ENCODE measurements at regions not wholly inside any gene's neighbourhood (a gene's known extent, or its start where the extent isn't known, plus 50 kb on each side); places are given as distances from the start of the nearest gene placed in this dataset.

DNA sequence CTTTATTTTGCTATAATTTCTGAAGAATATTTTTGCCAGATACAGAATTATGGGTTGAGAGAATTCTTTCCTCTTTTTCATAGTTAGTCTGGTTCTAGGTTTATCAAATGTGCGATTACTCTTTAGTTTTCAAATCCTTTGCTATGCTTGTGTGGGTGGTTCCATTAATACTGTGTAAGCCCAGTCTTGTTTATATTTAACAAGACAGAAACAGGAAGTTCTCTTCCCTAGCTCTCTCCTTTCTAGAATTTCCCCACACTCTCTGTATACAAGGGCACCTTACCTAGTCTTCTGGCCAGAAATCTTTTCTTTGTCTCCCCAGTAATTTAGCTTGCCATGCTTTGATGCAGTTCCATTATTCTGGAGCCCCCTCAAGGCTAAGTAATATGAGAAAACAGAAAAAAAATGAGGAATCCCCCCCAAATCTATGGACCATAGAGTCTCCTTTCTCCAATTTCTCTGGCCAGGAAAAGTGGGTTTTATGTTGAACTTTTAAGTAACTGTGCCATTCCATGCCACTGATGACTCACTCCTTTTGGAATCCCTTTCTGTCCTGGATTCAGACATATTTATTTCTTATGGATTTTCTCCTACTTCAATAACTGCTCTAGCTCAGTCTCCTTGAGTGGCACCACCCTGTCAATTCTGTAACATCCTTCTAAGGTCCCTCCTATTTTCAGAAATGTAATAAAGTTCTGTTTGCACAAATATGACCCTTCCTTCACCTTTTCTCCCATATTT, 1714.1 kb downstream of the EFNA5 start:
- no peak overlapping the region for H3K4me3 Mint-ChIP-seq
- no peaks in the 10 kb centered on the region for H3K36me3 Mint-ChIP-seq (ENCODE audit: low read depth)
- TF ChIP-seq CTCF (IDR thresholded peaks at IDR 0.05) = no peak
- no peak overlapping the region for H3K27ac Mint-ChIP-seq
- DNase-seq = no peak
- H3K27me3 Mint-ChIP-seq (ENCODE audit: low read depth, poor library complexity) = no peaks in the 10 kb centered on the region
- H3K9me3 Mint-ChIP-seq = no peaks in the 10 kb centered on the region
- H3K4me1 Mint-ChIP-seq = peaks cover 5% of the 10 kb centered on the region

- Mint-ChIP-seq H3K9me3 (no peaks in the 10 kb centered on the region), H3K4me3 (no peak overlapping the region), H3K36me3 (ENCODE audit: low read depth) (no peaks in the 10 kb centered on the region), H3K27me3 (ENCODE audit: low read depth, poor library complexity) (no peaks in the 10 kb centered on the region), H3K4me1 (peaks cover 5% of the 10 kb centered on the region), H3K27ac (no peak overlapping the region)
- DNase-seq = no peak
- TF ChIP-seq CTCF (IDR thresholded peaks at IDR 0.05) = no peak
Measured at GRCh38 chr5:105954341-105954740, 1716.4 kb downstream of the EFNA5 start.

GRCh38 chr5:105953616-105954015, 1717.1 kb downstream of the EFNA5 start:
- no peaks in the 10 kb centered on the region for H3K27me3 Mint-ChIP-seq (ENCODE audit: low read depth, poor library complexity)

GRCh38 chr5:105952875-105953274, 1717.9 kb downstream of the EFNA5 start:
- no peaks in the 10 kb centered on the region for H3K27me3 Mint-ChIP-seq (ENCODE audit: low read depth, poor library complexity)
- no peak for DNase-seq
- no peaks in the 10 kb centered on the region for H3K36me3 Mint-ChIP-seq (ENCODE audit: low read depth)
- H3K4me1 Mint-ChIP-seq = peaks cover 5% of the 10 kb centered on the region
- no peaks in the 10 kb centered on the region for H3K9me3 Mint-ChIP-seq
- no peak overlapping the region for H3K4me3 Mint-ChIP-seq
- no peak for TF ChIP-seq CTCF (IDR thresholded peaks at IDR 0.05)
- H3K27ac Mint-ChIP-seq = no peak overlapping the region

More at GRCh38 chr5:105953616-105954015, 1717.1 kb downstream of the EFNA5 start:
- H3K36me3 Mint-ChIP-seq (ENCODE audit: low read depth) = no peaks in the 10 kb centered on the region
- no peak for TF ChIP-seq CTCF (IDR thresholded peaks at IDR 0.05)
- H3K27ac Mint-ChIP-seq = no peak overlapping the region
- H3K4me3 Mint-ChIP-seq = no peak overlapping the region
- no peaks in the 10 kb centered on the region for H3K9me3 Mint-ChIP-seq
- peaks cover 5% of the 10 kb centered on the region for H3K4me1 Mint-ChIP-seq
- DNase-seq = no peak

- Mint-ChIP-seq H3K27ac (no peak overlapping the region), H3K4me1 (no peaks in the 10 kb centered on the region), H3K36me3 (ENCODE audit: low read depth) (no peaks in the 10 kb centered on the region), H3K4me3 (no peak overlapping the region), H3K27me3 (ENCODE audit: low read depth, poor library complexity) (no peaks in the 10 kb centered on the region), H3K9me3 (no peaks in the 10 kb centered on the region)
- no peak for TF ChIP-seq CTCF (IDR thresholded peaks at IDR 0.05)
- DNase-seq = no peak
Measured at GRCh38 chr5:105947461-105947860, 1723.3 kb downstream of the EFNA5 start.

Measured in nephron progenitor cell (in vitro differentiated cells).